ENCODE measurements at regions not wholly inside any gene's neighbourhood (a gene's known extent, or its start where the extent isn't known, plus 50 kb on each side); places are given as distances from the start of the nearest gene placed in this dataset.

GRCh38 chr5:56527174-56527573 lies 288.2 kb upstream of the MAP3K1 start:
- TF ChIP-seq CTCF (IDR thresholded peaks at IDR 0.05; ENCODE audit: low read depth, low read length, missing control alignments): no peak
- DNase-seq (ENCODE audit: extremely low read depth, low read depth): no peak
- no peak overlapping the region for H3K4me3 ChIP-seq (replicated peaks; ENCODE audit: low read depth, low read length)

GRCh38 chr5:56525113-56525512 lies 290.2 kb upstream of the MAP3K1 start:
- DNase-seq (ENCODE audit: extremely low read depth, low read depth): no peak
- no peak for TF ChIP-seq CTCF (IDR thresholded peaks at IDR 0.05; ENCODE audit: low read depth, low read length, missing control alignments)
- H3K4me3 ChIP-seq (replicated peaks; ENCODE audit: low read depth, low read length): no peak overlapping the region

- no peak for DNase-seq (ENCODE audit: extremely low read depth, low read depth)
- H3K4me3 ChIP-seq (replicated peaks; ENCODE audit: low read depth, low read length): no peak overlapping the region
- no peak for TF ChIP-seq CTCF (IDR thresholded peaks at IDR 0.05; ENCODE audit: low read depth, low read length, missing control alignments)
Observed at GRCh38 chr5:56523790-56524575, 290.9 kb upstream of the ANKRD55 start.

DNA sequence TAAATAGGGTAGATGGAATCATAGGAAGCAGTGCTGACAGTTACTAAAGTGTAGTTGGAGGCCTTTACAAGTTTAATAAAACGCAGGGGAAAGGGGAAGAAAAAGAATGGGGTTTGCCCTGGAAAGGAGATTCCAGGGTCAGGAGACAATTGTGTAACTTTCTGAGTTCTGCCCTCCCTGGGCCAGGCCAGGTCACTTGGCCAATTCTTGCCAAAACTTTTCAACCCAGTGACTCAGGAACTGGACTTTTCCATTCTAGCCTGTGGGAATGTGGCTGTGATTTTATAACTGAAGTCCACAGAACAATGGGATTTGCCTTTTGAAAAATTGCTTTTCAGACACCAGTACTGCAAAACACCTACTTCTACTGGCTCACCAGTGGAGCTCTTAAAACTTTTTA lies 289.8 kb upstream of the ANKRD55 start:
- DNase-seq (ENCODE audit: extremely low read depth, low read depth): no peak
- no peak overlapping the region for H3K4me3 ChIP-seq (replicated peaks; ENCODE audit: low read depth, low read length)
- TF ChIP-seq CTCF (IDR thresholded peaks at IDR 0.05; ENCODE audit: low read depth, low read length, missing control alignments): no peak

DNA sequence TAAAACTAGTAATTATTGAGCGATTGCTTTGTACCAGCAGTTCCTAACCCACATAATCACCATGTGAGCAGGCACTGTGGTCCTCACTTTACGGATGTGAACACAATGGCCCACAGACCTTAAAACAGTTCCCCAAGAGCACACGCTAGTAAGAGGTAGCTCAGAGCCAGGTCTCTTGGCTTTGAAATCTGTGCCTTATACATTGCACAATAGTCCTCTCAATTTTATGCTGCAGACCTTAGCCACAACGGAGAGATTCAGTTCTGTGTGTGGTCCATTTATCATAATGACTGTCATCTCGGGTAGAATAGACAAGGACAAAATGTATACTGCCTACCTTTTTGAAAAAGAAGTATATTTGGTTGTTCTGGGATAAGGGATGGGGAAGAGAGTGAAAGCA lies 289.0 kb upstream of the ANKRD55 start:
- no peak overlapping the region for H3K4me3 ChIP-seq (replicated peaks; ENCODE audit: low read depth, low read length)
- TF ChIP-seq CTCF (IDR thresholded peaks at IDR 0.05; ENCODE audit: low read depth, low read length, missing control alignments): no peak
- DNase-seq (ENCODE audit: extremely low read depth, low read depth): no peak

GRCh38 chr5:56520986-56521730 lies 288.0 kb upstream of the ANKRD55 start:
- H3K4me3 ChIP-seq (replicated peaks; ENCODE audit: low read depth, low read length): no peak overlapping the region
- no peak for TF ChIP-seq CTCF (IDR thresholded peaks at IDR 0.05; ENCODE audit: low read depth, low read length, missing control alignments)

More at GRCh38 chr5:56520986-56521730, 288.0 kb upstream of the ANKRD55 start:
- no peak for DNase-seq (ENCODE audit: extremely low read depth, low read depth)
